GM19239 (cell line): ENCODE measurements at regions not wholly inside any gene's neighbourhood (a gene's known extent, or its start where the extent isn't known, plus 50 kb on each side); places are given as distances from the start of the nearest gene placed in this dataset.

Experiments used
- DNase-seq: peaks from one replicate; pipeline ENCODE4 v3.0.0; 2011; ENCODE audit warnings: low spot score; ENCODE audit not compliant: insufficient read length
- FAIRE-seq: peaks from 2 replicates; lab custom pipeline; 2011; peaks lifted over from hg19 to GRCh38; lab: Jason Lieb, UNC

DNA sequence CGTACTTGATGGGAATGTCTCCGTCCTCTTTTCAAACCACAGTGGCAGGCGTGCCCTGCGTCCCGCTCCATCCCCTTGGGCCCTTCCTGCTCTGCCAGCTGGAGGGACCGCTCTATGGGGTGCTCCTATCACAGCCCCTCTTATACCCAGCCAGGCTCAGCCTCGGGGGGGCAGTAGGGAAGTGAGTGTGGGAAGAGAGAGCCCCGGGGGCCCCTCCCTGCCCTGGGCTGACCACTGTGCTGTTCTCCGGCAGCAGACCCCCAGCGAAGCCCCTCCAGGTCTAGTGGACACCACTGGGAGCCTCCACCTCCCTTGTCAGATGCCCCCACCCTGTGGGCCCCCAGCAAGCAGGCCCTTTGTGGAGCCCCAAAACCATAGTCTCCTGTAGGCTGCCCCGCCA is 572.5 kb downstream of the BRD1 start:
- no peak for DNase-seq
- no peak for FAIRE-seq

DNA sequence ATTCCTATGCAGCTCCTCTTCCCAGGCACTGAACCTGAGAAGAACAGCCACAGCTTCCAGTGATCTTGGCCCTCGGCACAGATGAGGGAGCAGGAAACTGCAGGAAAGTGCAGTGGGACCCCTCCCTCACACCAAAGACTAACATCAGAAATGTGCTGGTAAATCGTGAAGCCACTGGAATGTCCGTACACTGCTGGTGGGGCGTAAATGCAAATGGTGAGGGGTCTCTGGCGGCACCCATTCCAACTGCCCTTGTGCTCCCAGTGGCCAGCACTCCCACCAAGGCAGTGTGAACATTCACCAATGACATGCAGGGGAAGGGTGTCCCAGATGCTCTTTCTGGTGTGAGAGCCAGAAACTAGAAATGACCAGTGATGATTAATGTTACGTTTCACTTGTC is 574.0 kb downstream of the BRD1 start:
- FAIRE-seq (no peak), DNase-seq (no peak)

DNA sequence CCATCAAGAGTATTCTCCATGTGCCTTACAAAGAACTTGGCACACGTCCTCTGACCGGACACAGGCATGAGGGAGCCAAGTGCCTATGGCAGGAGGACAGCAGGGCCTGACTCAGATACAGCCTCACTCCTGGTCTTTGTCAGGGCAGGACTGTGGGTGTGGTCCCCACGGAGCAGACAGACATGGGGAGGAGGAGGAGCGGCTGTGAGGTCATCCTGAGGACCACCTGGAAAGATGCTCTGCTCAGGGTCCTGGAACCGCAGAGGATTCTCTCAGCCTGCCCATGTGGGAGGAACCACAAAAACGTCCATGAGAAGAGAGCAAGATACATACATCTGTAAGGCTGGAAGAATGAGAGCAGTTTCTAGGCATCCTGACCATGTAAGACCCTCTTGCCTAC is 576.3 kb downstream of the BRD1 start:
- no peak for DNase-seq
- no peak for FAIRE-seq

DNA sequence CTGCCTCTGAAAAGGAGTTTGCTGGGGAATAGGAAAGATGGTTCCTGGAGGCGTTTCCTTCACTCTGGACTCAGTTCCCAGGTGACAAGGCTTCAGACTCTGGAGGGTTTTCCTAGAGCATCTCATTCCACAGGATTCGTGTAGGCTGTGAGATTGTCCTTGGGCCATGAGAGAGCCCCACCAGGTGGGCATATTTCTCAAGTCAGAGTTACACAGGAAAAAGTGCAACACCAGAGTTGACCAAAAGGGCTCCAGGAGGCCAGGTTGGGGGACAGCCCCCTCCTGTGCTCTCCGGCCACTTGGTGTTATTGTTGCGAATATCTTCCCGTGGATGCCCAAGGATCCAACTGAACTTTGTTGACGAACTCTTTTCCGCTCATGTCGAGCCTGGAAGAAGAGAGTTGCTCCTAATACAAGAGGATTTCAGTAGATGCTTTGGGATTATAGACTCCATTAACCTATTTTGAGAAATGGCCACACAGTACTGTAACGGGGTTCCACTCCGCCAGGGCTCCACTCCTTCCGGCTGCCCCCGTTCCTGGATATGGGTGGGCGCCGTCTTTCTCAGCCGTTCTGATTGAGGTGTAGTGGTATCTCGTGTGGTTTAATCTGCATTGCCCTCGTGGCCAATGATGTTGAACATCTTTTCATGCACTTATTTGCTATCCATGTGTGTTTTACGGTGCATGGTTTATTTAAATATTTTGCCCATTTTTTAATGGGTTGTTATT is 580.3 kb downstream of the BRD1 start:
- FAIRE-seq (no peak), DNase-seq (no peak)

DNA sequence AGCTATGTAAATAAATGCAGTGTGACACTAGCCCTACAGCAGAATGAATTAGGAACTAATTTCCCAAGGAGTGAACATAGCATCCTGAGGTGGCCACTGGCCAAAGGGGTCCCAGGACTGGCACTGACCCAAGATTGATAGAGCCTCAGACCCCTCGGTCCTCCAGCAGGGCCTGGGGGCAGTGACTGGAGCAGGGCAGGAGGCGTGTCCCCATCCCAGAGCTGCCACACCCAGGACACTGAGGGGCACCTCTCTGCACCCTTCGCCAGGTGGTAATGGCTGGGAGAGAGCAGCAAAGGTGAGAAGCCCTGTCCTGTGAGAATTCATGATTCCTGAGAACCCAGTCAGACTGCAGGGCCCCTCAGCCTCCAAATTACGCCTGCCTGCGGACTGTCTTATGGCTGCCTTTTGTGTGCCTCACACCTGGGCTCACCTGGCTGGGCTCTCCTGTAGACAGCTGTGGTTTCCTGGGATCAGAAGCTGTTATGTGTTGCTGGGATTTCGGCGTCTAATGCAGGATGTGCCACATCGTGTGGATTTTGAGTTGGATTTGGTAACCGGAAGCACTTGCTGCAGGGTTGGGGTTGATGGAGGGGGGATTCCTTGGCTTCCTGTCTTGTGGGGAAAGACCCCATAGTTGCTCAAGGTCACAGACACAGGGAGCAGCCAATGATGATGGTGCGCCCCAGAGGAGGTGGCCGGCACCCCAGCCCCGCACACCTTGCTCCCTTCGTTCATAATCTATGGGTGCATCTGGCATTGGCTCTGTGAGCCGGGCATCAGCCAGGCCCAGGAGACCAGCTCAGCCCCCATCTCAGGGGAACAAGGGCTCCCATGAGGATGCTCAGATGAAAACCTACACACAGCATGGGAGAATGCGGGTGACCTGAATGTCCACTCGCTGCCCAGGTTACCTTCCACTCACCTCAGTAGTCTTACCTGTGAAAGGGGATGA is 582.9 kb downstream of the BRD1 start:
- FAIRE-seq = no peak
- DNase-seq = no peak

DNA sequence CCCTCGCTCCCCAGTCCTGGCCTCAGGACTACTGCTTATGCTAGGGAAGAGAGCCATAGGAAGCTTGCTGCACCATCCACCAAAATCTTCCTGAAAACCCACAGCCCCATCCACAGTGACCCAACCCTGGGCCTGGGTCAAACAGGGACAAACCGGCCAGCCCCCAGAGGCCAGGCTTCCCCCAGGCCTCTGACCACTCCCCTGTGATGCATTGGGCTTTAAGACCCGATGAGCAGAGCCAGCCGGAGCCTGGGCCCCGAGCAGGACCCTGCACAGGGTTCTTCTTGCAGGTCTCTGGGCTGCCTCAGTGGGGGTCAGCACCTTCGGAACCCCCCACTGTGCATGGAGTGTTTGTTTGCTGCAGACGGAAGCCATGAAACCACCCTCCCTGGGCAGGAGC is 583.7 kb downstream of the BRD1 start:
- FAIRE-seq (no peak), DNase-seq (no peak)

- FAIRE-seq (no peak), DNase-seq (no peak)
Observed at GRCh38 chr22:49243335-49243734, 584.3 kb downstream of the BRD1 start.

GRCh38 chr22:49242480-49242879 is 585.2 kb downstream of the BRD1 start:
- DNase-seq (no peak), FAIRE-seq (no peak)

- DNase-seq (no peak), FAIRE-seq (no peak)
Observed at GRCh38 chr22:49241174-49241851, 586.4 kb downstream of the BRD1 start.

- FAIRE-seq (no peak), DNase-seq (no peak)
Observed at GRCh38 chr22:49240472-49240871, 587.2 kb downstream of the BRD1 start.

DNA sequence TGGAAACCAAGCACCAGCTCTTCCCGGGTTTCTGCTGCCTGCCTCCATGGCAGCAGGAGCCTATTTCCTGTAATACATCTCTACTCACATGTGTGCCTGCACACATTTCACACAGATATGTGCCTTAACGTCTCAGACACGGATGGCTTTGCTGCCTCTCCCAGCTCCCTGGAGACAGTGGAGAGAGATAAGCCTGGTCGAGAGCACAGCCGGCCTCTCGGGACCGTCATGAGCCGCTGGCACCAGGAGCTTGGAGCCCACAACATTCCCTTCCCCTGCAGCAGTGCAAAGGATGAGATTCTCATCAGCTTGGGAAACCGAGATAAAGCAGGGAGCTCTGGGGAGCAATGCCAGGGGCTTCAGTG is 587.7 kb downstream of the BRD1 start:
- DNase-seq = no peak
- no peak for FAIRE-seq

DNA sequence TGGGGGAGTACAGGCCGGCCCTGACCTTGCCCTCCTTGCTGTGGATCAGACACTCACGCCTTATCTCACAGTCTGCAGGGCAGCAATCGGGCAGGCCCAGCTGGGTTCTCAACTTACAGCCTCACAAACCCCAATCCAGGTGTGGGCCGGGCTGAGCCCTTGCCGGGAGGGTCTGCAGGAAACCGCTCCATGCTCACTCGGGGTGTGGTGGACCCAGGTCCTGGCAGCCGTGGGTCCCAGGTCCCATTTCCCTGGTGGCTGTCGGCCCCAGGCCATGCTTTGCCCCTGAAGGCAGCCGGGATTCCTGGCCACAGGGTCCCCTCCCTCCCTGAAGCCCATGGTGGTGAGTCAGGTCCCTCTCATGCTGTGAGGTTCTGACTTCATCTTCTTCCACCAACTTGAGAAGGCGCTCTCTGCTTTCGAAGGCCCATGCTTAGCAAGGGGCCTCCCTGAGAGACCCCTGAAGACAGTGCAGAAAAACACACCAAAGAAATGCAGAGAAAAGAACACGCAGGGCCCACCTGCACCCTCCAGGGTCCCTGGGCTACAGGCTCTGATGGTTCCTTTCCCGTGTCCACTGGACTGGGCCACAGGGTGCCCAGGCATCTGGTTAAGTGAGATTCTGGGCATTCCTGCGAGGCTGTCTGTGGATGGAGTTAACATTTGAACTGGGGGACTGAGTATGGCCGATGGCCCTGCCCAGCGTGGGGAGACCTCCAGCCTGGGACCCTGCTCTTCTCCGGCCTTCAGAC is 588.2 kb downstream of the BRD1 start:
- FAIRE-seq (no peak), DNase-seq (no peak)

DNA sequence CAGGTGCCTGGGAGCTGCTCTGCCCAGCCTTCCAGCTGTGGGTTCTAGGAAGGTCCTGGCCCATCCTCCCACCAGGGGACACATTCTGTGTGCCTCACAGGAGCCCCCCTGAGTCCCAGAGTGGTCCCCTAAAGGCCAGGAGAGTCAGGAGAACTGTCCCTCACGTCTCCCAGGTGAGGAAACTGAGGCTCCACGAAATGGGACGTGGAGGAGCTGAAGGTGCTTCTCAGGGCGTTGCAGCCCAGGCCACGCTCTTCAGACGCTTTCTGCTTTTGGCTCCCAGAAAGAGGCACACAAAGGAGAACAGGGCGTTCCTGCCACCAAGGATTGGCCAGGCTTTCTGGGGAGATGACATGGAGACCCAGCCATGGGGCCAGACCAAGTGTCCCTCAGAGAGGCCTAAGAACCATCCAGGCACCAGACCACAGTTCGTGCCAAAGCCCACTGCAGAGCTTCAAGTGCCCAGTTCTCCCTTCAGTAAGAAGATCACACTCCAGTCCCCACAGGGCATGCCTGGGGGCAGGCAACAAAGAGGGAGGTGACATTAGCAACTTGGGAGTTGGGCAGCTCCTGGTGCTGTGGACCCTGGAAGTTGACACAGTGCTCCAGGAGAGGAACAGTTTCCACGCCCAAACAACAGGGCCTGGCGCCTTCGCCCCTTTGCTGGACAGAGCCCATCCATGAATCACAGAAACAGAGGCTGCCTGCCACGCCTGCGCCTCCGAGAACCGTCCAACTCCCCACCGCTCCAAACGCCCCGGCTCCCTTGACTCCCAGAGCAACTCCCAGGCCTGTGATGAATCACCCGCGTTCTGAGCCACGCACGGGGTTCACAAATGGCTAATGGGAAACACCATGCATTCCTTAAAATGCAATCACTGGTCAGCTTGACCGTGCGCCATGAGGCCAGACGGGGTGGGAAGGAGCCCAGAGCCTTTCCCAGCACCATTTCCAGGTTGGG is 589.2 kb downstream of the BRD1 start:
- FAIRE-seq (no peak), DNase-seq (no peak)

GRCh38 chr22:49237703-49238102 is 590.0 kb downstream of the BRD1 start:
- DNase-seq = no peak
- no peak for FAIRE-seq

DNA sequence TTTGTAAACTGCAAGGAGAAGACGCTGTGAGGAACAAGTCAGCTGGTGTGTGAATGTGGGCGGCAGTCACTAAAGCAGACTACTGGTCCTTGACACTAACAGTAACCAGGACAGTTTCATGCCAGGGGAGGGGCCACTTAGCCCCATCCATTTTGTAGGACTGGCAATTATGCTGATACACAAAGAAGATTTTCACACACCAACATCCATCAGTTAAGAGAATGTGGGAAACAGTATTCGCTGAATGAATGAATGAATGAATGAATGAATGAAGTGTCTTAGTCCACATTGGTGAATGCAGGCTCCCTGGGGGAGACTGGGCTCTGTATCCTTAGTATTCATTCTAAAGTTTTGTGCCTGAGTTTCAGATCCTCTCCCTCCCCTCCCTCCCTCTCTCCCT is 590.4 kb downstream of the BRD1 start:
- no peak for FAIRE-seq
- no peak for DNase-seq

DNA sequence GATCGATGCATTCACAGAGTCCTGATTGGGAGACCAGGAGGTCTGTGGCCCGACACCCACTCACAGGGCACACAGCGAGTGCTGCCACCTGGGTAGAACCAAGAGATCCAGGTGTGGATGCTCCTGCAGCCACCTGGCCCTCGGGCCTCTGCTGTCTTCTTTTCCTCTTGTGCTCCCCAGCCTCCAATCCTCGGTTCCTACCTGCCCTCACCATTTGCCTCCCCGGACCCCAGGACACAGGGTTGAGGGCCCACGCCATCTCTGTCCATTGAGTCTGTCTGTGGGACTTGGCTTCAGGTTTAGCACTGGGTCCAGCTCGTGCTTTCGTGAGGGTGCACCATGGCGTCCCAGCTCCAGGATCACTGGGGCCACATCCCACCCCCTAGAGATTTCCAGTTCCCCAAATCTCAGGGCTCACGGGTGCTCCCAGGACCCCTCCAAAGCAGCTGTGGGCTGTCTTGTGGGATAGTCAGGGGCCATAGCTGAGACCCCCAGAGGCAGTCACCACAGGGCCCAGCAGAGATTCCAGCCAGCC is 591.1 kb downstream of the BRD1 start:
- no peak for FAIRE-seq
- DNase-seq = no peak

GRCh38 chr22:49235463-49236300 is 592.0 kb downstream of the BRD1 start:
- DNase-seq = no peak

GRCh38 chr22:49234459-49234858 is 593.2 kb downstream of the BRD1 start:
- FAIRE-seq = no peak

More at GRCh38 chr22:49235463-49236300, 592.0 kb downstream of the BRD1 start:
- no peak for FAIRE-seq

More at GRCh38 chr22:49234459-49234858, 593.2 kb downstream of the BRD1 start:
- no peak for DNase-seq
